GM23338 (cell line): ENCODE measurements at regions not wholly inside any gene's neighbourhood (a gene's known extent, or its start where the extent isn't known, plus 50 kb on each side); places are given as distances from the start of the nearest gene placed in this dataset.

Experiments
- ATAC-seq: fragments of 200-7000 bp; cut with Tn5 transposase; 3 replicates; pipeline ENCODE4 v1.9.1; 2020
- DNase-seq: peaks from one replicate; pipeline ENCODE4 v3.0.0-alpha.2; 2015; ENCODE audit warnings: low spot score
- H2AFZ ChIP-seq: fragments of 200-600 bp; sonication (generic); 2 replicates; pipeline ENCODE4 v1.8.0; 2016; ENCODE audit warnings: antibody characterized with exemption, mild to moderate bottlenecking, moderate library complexity
- H3F3A ChIP-seq: fragments of 200-600 bp; sonication (generic); replicated peaks from 2 replicates; pipeline ENCODE4 v1.8.0; 2017; ENCODE audit warnings: antibody characterized with exemption, mixed run types, low read depth
- H3K27ac ChIP-seq: fragments of 200-600 bp; sonication (generic); 2 replicates; pipeline ENCODE4 v1.6.1; 2016; ENCODE audit warnings: low read depth
- H3K27me3 ChIP-seq: fragments of 200-600 bp; sonication (generic); 2 replicates; pipeline ENCODE4 v1.8.0; 2016; ENCODE audit warnings: mild to moderate bottlenecking, mixed run types, moderate library complexity; ENCODE audit not compliant: insufficient read depth
- H3K36me3 ChIP-seq: fragments of 200-600 bp; sonication (generic); 2 replicates; pipeline ENCODE4 v1.8.0; 2016; ENCODE audit warnings: mild to moderate bottlenecking; ENCODE audit not compliant: insufficient read depth
- H3K4me1 ChIP-seq: fragments of 200-600 bp; sonication (generic); 2 replicates; pipeline ENCODE4 v1.8.0; 2016; ENCODE audit warnings: mild to moderate bottlenecking, moderate library complexity; ENCODE audit not compliant: insufficient read depth
- H3K4me2 ChIP-seq: fragments of 200-600 bp; sonication (generic); 2 replicates; pipeline ENCODE4 v1.7.1; 2017; ENCODE audit warnings: mixed run types
- H3K4me3 ChIP-seq: fragments of 200-600 bp; sonication (generic); 2 replicates; pipeline ENCODE4 v1.6.1; 2016; ENCODE audit warnings: mixed run types
- H3K79me2 ChIP-seq: fragments of 200-600 bp; sonication (generic); replicated peaks from 2 replicates; pipeline ENCODE4 v1.8.0; 2017; ENCODE audit warnings: mild to moderate bottlenecking; ENCODE audit not compliant: insufficient read depth
- H3K9me2 ChIP-seq: fragments of 200-600 bp; sonication (generic); 2 replicates; pipeline ENCODE4 v1.8.0; 2017; ENCODE audit not compliant: insufficient read depth
- H4K20me1 ChIP-seq: fragments of 200-600 bp; sonication (generic); replicated peaks from 2 replicates; pipeline ENCODE4 v1.8.0; 2017; ENCODE audit warnings: mild to moderate bottlenecking; ENCODE audit not compliant: insufficient read depth
- H3K27ac Mint-ChIP-seq: 2 replicates; pipeline ENCODE4 v1.8.0; 2020; ENCODE audit warnings: inconsistent platforms, mild to moderate bottlenecking, moderate library complexity, mixed read lengths
- H3K27me3 Mint-ChIP-seq: 3 replicates; pipeline ENCODE4 v1.8.0; 2022; ENCODE audit warnings: low read depth, mild to moderate bottlenecking, moderate library complexity, mixed read lengths, inconsistent platforms; ENCODE audit not compliant: insufficient read depth, poor library complexity
- H3K36me3 Mint-ChIP-seq: 3 replicates; pipeline ENCODE4 v1.8.0; 2021; ENCODE audit warnings: low read depth, mild to moderate bottlenecking, inconsistent platforms, moderate library complexity, mixed read lengths
- H3K4me1 Mint-ChIP-seq: 3 replicates; pipeline ENCODE4 v1.8.0; 2020; ENCODE audit warnings: mild to moderate bottlenecking, inconsistent platforms, mixed read lengths
- H3K4me3 Mint-ChIP-seq: 3 replicates; pipeline ENCODE4 v1.8.0; 2021; ENCODE audit warnings: moderate library complexity, mild to moderate bottlenecking, inconsistent platforms, mixed read lengths
- H3K9me3 Mint-ChIP-seq: 3 replicates; pipeline ENCODE4 v1.8.0; 2020; ENCODE audit warnings: moderate library complexity, mild to moderate bottlenecking, inconsistent platforms, mixed read lengths
- CREB1 ChIP-seq: fragments of 250-450 bp; sonication (Bioruptor Pico); IDR thresholded peaks from 2 replicates; pipeline ENCODE4 v1.5.0; 2020; ENCODE audit warnings: low read depth, mild to moderate bottlenecking, moderate library complexity
- CTCF ChIP-seq, 2 experiments: fragments of 200-600 bp in 1 of 2; sonication (generic) in 1 of 2; conservative IDR thresholded peaks; 2 replicates each; pipeline versions ENCODE4 v1.5.1 to v1.6.1; 2016 to 2017; ENCODE audit warnings: antibody characterized with exemption in 2 of 2, low read depth in 2 of 2, mild to moderate bottlenecking in 2 of 2, moderate library complexity in 1 of 2
- ETS1 ChIP-seq: IDR thresholded peaks from 2 replicates; pipeline ENCODE4 v1.6.1; 2016; ENCODE audit warnings: antibody characterized with exemption
- EZH2phosphoT487 ChIP-seq: fragments of 200-600 bp; sonication (generic); IDR thresholded peaks from one replicate; pipeline ENCODE4 v1.8.1; 2018; ENCODE audit warnings: antibody characterized with exemption; ENCODE audit not compliant: unreplicated experiment
- NANOG ChIP-seq: IDR thresholded peaks from 2 replicates; pipeline ENCODE4 v1.6.1; 2016; ENCODE audit warnings: antibody characterized with exemption, borderline replicate concordance
- POLR2AphosphoS5 ChIP-seq: IDR thresholded peaks from 2 replicates; pipeline ENCODE4 v1.6.1; 2016; ENCODE audit warnings: antibody characterized with exemption, low read depth
- STAT1 ChIP-seq: IDR thresholded peaks from one replicate; pipeline ENCODE4 v1.6.1; 2016; ENCODE audit warnings: antibody characterized with exemption; ENCODE audit not compliant: unreplicated experiment
- ZNF114 ChIP-seq: fragments of 250-450 bp; sonication (Bioruptor Pico); IDR thresholded peaks from 2 replicates; pipeline ENCODE4 v1.5.0; 2020; ENCODE audit warnings: mild to moderate bottlenecking, moderate library complexity
- ZNF331 ChIP-seq: fragments of 250-450 bp; sonication (Bioruptor Pico); IDR thresholded peaks from 2 replicates; pipeline ENCODE4 v1.5.0; 2020; ENCODE audit warnings: low read depth, mild to moderate bottlenecking, moderate library complexity
- TF ChIP-seq, protein P1 (sequence below): IDR thresholded peaks from one replicate; pipeline ENCODE4 v1.6.1; 2018; ENCODE audit warnings: antibody characterized with exemption; ENCODE audit not compliant: unreplicated experiment

DNA sequence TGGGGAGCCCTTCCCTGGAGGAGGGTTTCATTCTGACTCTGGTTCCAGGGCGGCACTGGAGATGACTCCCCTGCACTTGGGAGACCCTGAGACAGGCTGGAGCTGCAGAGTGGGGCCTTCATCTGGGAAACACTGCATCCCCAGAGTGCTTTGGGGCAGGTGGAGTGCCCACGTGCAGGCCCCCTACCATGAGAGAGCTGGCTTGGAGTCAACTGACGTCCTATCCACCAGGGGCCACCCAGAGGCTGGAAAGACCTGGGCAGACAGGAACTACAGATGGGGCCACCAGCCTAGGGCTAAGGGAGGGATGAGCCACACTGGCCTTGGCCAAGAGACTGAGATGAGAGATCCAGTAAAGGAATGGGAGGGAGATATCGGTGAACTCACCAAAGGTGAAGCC lies 153.8 kb downstream of the ASB1 start:
- Histone ChIP-seq H3K79me2 (no peaks in the 10 kb centered on the region), H3K36me3 (no peaks in the 10 kb centered on the region; the same call in 1 of the 2 replicates), H4K20me1 (no peaks in the 10 kb centered on the region), H3K9me2 (no peaks in the 10 kb centered on the region), H3K4me2 (no peak overlapping the region), H2AFZ (no peak overlapping the region), H3K27me3 (no peaks in the 10 kb centered on the region), H3K4me3 (no peak overlapping the region), H3K27ac (no peak overlapping the region), H3K4me1 (no peaks in the 10 kb centered on the region), H3F3A (no peaks in the 10 kb centered on the region)
- H3K9me3 Mint-ChIP-seq: no peaks in the 10 kb centered on the region
- TF ChIP-seq CREB1 (CRISPR knock-in tag) (no peak), ZNF331 (CRISPR knock-in tag) (no peak), POLR2AphosphoS5 (no peak), EZH2phosphoT487 (no peak), CTCF (conservative IDR thresholded peaks at IDR 0.05; ENCODE audit: low read depth in 2 of 2) (no peak), ETS1 (no peak), STAT1 (no peak)
- TF ChIP-seq, protein P1, sequence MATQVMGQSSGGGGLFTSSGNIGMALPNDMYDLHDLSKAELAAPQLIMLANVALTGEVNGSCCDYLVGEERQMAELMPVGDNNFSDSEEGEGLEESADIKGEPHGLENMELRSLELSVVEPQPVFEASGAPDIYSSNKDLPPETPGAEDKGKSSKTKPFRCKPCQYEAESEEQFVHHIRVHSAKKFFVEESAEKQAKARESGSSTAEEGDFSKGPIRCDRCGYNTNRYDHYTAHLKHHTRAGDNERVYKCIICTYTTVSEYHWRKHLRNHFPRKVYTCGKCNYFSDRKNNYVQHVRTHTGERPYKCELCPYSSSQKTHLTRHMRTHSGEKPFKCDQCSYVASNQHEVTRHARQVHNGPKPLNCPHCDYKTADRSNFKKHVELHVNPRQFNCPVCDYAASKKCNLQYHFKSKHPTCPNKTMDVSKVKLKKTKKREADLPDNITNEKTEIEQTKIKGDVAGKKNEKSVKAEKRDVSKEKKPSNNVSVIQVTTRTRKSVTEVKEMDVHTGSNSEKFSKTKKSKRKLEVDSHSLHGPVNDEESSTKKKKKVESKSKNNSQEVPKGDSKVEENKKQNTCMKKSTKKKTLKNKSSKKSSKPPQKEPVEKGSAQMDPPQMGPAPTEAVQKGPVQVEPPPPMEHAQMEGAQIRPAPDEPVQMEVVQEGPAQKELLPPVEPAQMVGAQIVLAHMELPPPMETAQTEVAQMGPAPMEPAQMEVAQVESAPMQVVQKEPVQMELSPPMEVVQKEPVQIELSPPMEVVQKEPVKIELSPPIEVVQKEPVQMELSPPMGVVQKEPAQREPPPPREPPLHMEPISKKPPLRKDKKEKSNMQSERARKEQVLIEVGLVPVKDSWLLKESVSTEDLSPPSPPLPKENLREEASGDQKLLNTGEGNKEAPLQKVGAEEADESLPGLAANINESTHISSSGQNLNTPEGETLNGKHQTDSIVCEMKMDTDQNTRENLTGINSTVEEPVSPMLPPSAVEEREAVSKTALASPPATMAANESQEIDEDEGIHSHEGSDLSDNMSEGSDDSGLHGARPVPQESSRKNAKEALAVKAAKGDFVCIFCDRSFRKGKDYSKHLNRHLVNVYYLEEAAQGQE: no peak
- no peaks in the 10 kb centered on the region for H3K4me1 Mint-ChIP-seq
- no peak for DNase-seq
- H3K4me3 Mint-ChIP-seq: no peak overlapping the region
- peaks cover 8% of the 10 kb centered on the region for H3K27me3 Mint-ChIP-seq
- H3K36me3 Mint-ChIP-seq: no peaks in the 10 kb centered on the region; the same call in 2 of the 3 replicates
- ATAC-seq: no peak
- H3K27ac Mint-ChIP-seq: no peak overlapping the region

DNA sequence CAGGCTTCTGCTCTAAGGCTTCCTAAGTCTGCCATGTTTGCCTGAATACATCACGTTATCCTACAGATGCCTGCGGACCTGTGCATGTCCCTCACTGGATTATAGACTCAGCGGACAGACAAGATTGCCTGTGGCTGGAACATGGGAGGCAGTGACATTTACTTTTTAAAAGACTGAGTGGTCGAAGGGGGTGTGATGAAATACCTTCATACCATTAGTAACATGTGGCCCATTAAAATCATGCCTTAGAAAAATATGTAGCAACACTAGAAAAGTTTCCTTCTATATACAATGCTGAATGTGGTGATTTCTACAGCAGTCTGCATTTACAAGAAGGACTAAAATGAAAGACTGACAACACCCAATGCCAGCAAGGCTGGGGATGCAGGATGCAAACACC lies 154.4 kb downstream of the ASB1 start:
- Mint-ChIP-seq H3K4me3 (no peak overlapping the region), H3K27ac (no peak overlapping the region), H3K9me3 (no peaks in the 10 kb centered on the region), H3K4me1 (no peaks in the 10 kb centered on the region), H3K36me3 (no peaks in the 10 kb centered on the region; the same call in 2 of the 3 replicates), H3K27me3 (peaks cover 3% of the 10 kb centered on the region)
- H3K4me1 ChIP-seq: no peaks in the 10 kb centered on the region
- no peaks in the 10 kb centered on the region for H3K27me3 ChIP-seq
- H3K9me2 ChIP-seq: no peaks in the 10 kb centered on the region
- H4K20me1 ChIP-seq: no peaks in the 10 kb centered on the region
- H3K4me2 ChIP-seq: no peak overlapping the region
- no peaks in the 10 kb centered on the region for H3F3A ChIP-seq
- no peaks in the 10 kb centered on the region; the same call in 1 of the 2 replicates for H3K36me3 ChIP-seq
- TF ChIP-seq ZNF331 (CRISPR knock-in tag) (no peak), NANOG (no peak), ZNF114 (CRISPR knock-in tag) (no peak), CTCF (conservative IDR thresholded peaks at IDR 0.05; ENCODE audit: low read depth in 2 of 2) (no peak)
- H2AFZ ChIP-seq: no peak overlapping the region
- no peak overlapping the region for H3K4me3 ChIP-seq
- no peak overlapping the region for H3K27ac ChIP-seq
- ATAC-seq: no peak
- no peaks in the 10 kb centered on the region for H3K79me2 ChIP-seq
- no peak for DNase-seq
